Astrocyte (in vitro differentiated cells and primary cell): ENCODE measurements at regions not wholly inside any gene's neighbourhood (a gene's known extent, or its start where the extent isn't known, plus 50 kb on each side); places are given as distances from the start of the nearest gene placed in this dataset.

Experiments used
- DNase-seq: peaks from one replicate; pipeline ENCODE4 v3.0.0-alpha.2; 2010; ENCODE audit warnings: low read depth
- FAIRE-seq: peaks from 2 replicates; lab custom pipeline; 2011; peaks lifted over from hg19 to GRCh38; lab: Jason Lieb, UNC
- H2AFZ ChIP-seq: 2 replicates; pipeline ENCODE4 v1.6.0; 2012; ENCODE audit warnings: low read depth, low read length, inconsistent platforms
- H3K27ac ChIP-seq: 2 replicates; pipeline ENCODE4 v1.5.1; 2011; ENCODE audit warnings: low read depth, low read length, inconsistent platforms
- H3K27me3 ChIP-seq: 2 replicates; pipeline ENCODE4 v1.6.0; 2011; ENCODE audit warnings: low read length, inconsistent platforms; ENCODE audit not compliant: insufficient read depth
- H3K36me3 ChIP-seq: 2 replicates; pipeline ENCODE4 v1.5.1; 2011; ENCODE audit warnings: low read length, inconsistent platforms; ENCODE audit not compliant: insufficient read depth
- H3K4me1 ChIP-seq: 2 replicates; pipeline ENCODE4 v1.5.1; 2011; ENCODE audit warnings: low read length, inconsistent platforms; ENCODE audit not compliant: insufficient read depth
- H3K4me2 ChIP-seq: 2 replicates; pipeline ENCODE4 v1.6.0; 2012; ENCODE audit warnings: low read length, inconsistent platforms
- H3K4me3 ChIP-seq: 2 replicates; pipeline ENCODE4 v1.5.1; 2011; ENCODE audit warnings: low read depth, mild to moderate bottlenecking, low read length, inconsistent platforms; ENCODE audit not compliant: insufficient read depth
- H3K79me2 ChIP-seq: 2 replicates; pipeline ENCODE4 v1.6.0; 2012; ENCODE audit warnings: mild to moderate bottlenecking, low read length, inconsistent platforms; ENCODE audit not compliant: insufficient read depth
- H3K9ac ChIP-seq: 2 replicates; pipeline ENCODE4 v1.6.0; 2012; ENCODE audit warnings: mild to moderate bottlenecking, low read length, inconsistent platforms
- H3K9me3 ChIP-seq: 2 replicates; pipeline ENCODE4 v1.5.1; 2012; ENCODE audit warnings: low read depth, mild to moderate bottlenecking, low read length, inconsistent platforms; ENCODE audit not compliant: insufficient read depth
- H4K20me1 ChIP-seq: 2 replicates; pipeline ENCODE4 v1.6.0; 2012; ENCODE audit warnings: low read length, inconsistent platforms; ENCODE audit not compliant: insufficient read depth
- H3K27ac Mint-ChIP-seq: one replicate; pipeline ENCODE4 v1.8.0; 2021; ENCODE audit warnings: mild to moderate bottlenecking, mixed read lengths; ENCODE audit not compliant: unreplicated experiment
- H3K27me3 Mint-ChIP-seq: one replicate; pipeline ENCODE4 v1.8.0; 2021; ENCODE audit warnings: low read depth, mixed read lengths; ENCODE audit not compliant: unreplicated experiment
- H3K36me3 Mint-ChIP-seq: one replicate; pipeline ENCODE4 v1.8.0; 2021; ENCODE audit warnings: low read depth, mixed read lengths; ENCODE audit not compliant: unreplicated experiment
- H3K4me1 Mint-ChIP-seq: one replicate; pipeline ENCODE4 v1.8.0; 2021; ENCODE audit warnings: low read depth, mixed read lengths; ENCODE audit not compliant: unreplicated experiment
- H3K4me3 Mint-ChIP-seq: one replicate; pipeline ENCODE4 v1.8.0; 2021; ENCODE audit warnings: mild to moderate bottlenecking, moderate library complexity, mixed read lengths; ENCODE audit not compliant: unreplicated experiment
- H3K9me3 Mint-ChIP-seq: one replicate; pipeline ENCODE4 v1.8.0; 2021; ENCODE audit warnings: mild to moderate bottlenecking, mixed read lengths; ENCODE audit not compliant: unreplicated experiment
- EZH2 ChIP-seq: IDR thresholded peaks from 2 replicates; pipeline ENCODE4 v1.6.1; 2012; ENCODE audit warnings: mild to moderate bottlenecking, low read length, inconsistent platforms; ENCODE audit not compliant: insufficient read depth
- TF ChIP-seq, protein P1 (sequence below): IDR thresholded peaks from 2 replicates; pipeline ENCODE4 v1.5.1; 2011; ENCODE audit warnings: low read depth, mild to moderate bottlenecking, inconsistent platforms, low read length, moderate library complexity; ENCODE audit not compliant: insufficient read depth

DNA sequence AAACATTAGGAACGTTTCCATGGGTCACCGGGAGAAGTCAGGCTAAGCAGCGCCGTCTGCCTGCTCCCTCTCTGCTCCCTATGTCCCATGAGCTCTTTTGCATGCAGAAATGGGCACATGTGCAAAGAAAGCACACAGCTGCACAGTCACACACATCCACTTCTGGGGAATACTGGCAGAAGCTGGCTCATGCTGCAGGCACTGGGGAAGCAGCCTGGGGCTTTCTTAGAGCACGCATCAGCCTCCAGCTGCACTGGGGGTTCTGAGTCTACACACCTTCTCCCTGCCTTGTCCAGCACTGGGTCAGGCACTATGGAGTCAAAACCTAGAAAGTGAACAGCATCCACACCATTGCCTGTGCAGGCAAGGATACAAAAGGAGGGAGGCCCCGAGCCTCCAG is 76.1 kb upstream of the FOXQ1 start:
- Histone ChIP-seq H3K27me3 (peaks cover 2% of the 10 kb centered on the region), H4K20me1 (no peaks in the 10 kb centered on the region), H3K9me3 (no peaks in the 10 kb centered on the region), H3K9ac (no peak overlapping the region), H3K27ac (no peak overlapping the region), H3K4me3 (no peak overlapping the region), H3K36me3 (no peaks in the 10 kb centered on the region), H2AFZ (no peak overlapping the region), H3K4me2 (no peak overlapping the region), H3K79me2 (no peaks in the 10 kb centered on the region), H3K4me1 (no peaks in the 10 kb centered on the region)
- TF ChIP-seq, protein P1, sequence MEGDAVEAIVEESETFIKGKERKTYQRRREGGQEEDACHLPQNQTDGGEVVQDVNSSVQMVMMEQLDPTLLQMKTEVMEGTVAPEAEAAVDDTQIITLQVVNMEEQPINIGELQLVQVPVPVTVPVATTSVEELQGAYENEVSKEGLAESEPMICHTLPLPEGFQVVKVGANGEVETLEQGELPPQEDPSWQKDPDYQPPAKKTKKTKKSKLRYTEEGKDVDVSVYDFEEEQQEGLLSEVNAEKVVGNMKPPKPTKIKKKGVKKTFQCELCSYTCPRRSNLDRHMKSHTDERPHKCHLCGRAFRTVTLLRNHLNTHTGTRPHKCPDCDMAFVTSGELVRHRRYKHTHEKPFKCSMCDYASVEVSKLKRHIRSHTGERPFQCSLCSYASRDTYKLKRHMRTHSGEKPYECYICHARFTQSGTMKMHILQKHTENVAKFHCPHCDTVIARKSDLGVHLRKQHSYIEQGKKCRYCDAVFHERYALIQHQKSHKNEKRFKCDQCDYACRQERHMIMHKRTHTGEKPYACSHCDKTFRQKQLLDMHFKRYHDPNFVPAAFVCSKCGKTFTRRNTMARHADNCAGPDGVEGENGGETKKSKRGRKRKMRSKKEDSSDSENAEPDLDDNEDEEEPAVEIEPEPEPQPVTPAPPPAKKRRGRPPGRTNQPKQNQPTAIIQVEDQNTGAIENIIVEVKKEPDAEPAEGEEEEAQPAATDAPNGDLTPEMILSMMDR = no peak
- no peak for TF ChIP-seq EZH2
- Mint-ChIP-seq H3K27me3 (peaks cover 57% of the 10 kb centered on the region), H3K4me3 (no peak overlapping the region), H3K9me3 (peaks cover 3% of the 10 kb centered on the region), H3K4me1 (no peaks in the 10 kb centered on the region), H3K36me3 (no peaks in the 10 kb centered on the region), H3K27ac (no peak overlapping the region)
- no peak for DNase-seq
- FAIRE-seq = no peak

- no peak overlapping the region for H3K9ac ChIP-seq
- no peak overlapping the region for H3K4me3 ChIP-seq
- FAIRE-seq (no peak), DNase-seq (no peak)
- H3K27me3 ChIP-seq = peaks cover 2% of the 10 kb centered on the region
- H3K27ac ChIP-seq = no peak overlapping the region
- H3K9me3 ChIP-seq = no peaks in the 10 kb centered on the region
- H2AFZ ChIP-seq = no peak overlapping the region
- H3K36me3 ChIP-seq = no peaks in the 10 kb centered on the region
- no peak overlapping the region for H3K27ac Mint-ChIP-seq
- no peaks in the 10 kb centered on the region for H3K4me1 Mint-ChIP-seq
- H3K4me2 ChIP-seq = no peak overlapping the region
- no peaks in the 10 kb centered on the region for H4K20me1 ChIP-seq
- H3K9me3 Mint-ChIP-seq = peaks cover 6% of the 10 kb centered on the region
- no peaks in the 10 kb centered on the region for H3K79me2 ChIP-seq
- peaks cover 63% of the 10 kb centered on the region for H3K27me3 Mint-ChIP-seq
- H3K4me1 ChIP-seq = no peaks in the 10 kb centered on the region
- H3K4me3 Mint-ChIP-seq = no peak overlapping the region
- TF ChIP-seq, protein P1 = no peak
- TF ChIP-seq EZH2 = no peak
- H3K36me3 Mint-ChIP-seq = peaks cover 1% of the 10 kb centered on the region
Measured at GRCh38 chr6:1233924-1234323, 78.0 kb upstream of the FOXQ1 start.

- Mint-ChIP-seq H3K27me3 (peaks cover 63% of the 10 kb centered on the region), H3K4me1 (no peaks in the 10 kb centered on the region), H3K4me3 (no peak overlapping the region), H3K27ac (no peak overlapping the region), H3K9me3 (peaks cover 11% of the 10 kb centered on the region), H3K36me3 (peaks cover 3% of the 10 kb centered on the region)
- Histone ChIP-seq H3K4me2 (no peak overlapping the region), H4K20me1 (no peaks in the 10 kb centered on the region), H3K27me3 (peaks cover 2% of the 10 kb centered on the region), H2AFZ (no peak overlapping the region), H3K36me3 (no peaks in the 10 kb centered on the region), H3K27ac (no peak overlapping the region), H3K4me3 (no peak overlapping the region), H3K4me1 (no peaks in the 10 kb centered on the region), H3K9me3 (no peaks in the 10 kb centered on the region), H3K79me2 (no peaks in the 10 kb centered on the region), H3K9ac (no peak overlapping the region)
- TF ChIP-seq, protein P1 = no peak
- no peak for TF ChIP-seq EZH2
- FAIRE-seq = no peak
- no peak for DNase-seq
Measured at GRCh38 chr6:1232578-1232977, 79.3 kb upstream of the FOXQ1 start.
